Sigmoid colon (tissue), 4 donors: ENCODE measurements at regions not wholly inside any gene's neighbourhood (a gene's known extent, or its start where the extent isn't known, plus 50 kb on each side); places are given as distances from the start of the nearest gene placed in this dataset.

ENCODE experiments used
- CTCF ChIP-seq, 4 experiments: fragments of 450-650 bp in 3 of 4; fragments of 200-600 bp in 1 of 4; IDR thresholded peaks; one replicate each; pipeline ENCODE4 v1.5.1; 2016 to 2019; ENCODE audit warnings: antibody characterized with exemption in 4 of 4, mild to moderate bottlenecking in 3 of 4, moderate library complexity in 2 of 4
- EP300 ChIP-seq, 4 donors: sonication (generic); formaldehyde crosslinking; IDR thresholded peaks; one replicate each; pipeline ENCODE4 v1.6.1; 2017; ENCODE audit warnings: antibody characterized with exemption in 4 of 4
- POLR2A ChIP-seq, 2 donors: fragments of 450-650 bp; IDR thresholded peaks; one replicate each; pipeline ENCODE4 v1.6.1; 2016; ENCODE audit warnings: antibody characterized with exemption in 2 of 2, mild to moderate bottlenecking in 2 of 2, moderate library complexity in 2 of 2
- POLR2AphosphoS5 ChIP-seq, 4 donors: sonication (generic); formaldehyde crosslinking; IDR thresholded peaks; one replicate each; pipeline ENCODE4 v1.6.1; 2017; ENCODE audit warnings: antibody characterized with exemption in 4 of 4

GRCh38 chr6:139885909-139886308, 511.5 kb upstream of the CITED2 start:
- TF ChIP-seq CTCF (IDR thresholded peaks at IDR 0.05) = no peak
- TF ChIP-seq POLR2A (IDR thresholded peaks at IDR 0.05) = no peak
- no peak for TF ChIP-seq POLR2AphosphoS5 (IDR thresholded peaks at IDR 0.05)
- no peak for TF ChIP-seq EP300 (IDR thresholded peaks at IDR 0.05)
